Stimulated activated CD4-positive, alpha-beta T cell treated with anti-CD3 and anti-CD28 coated beads, Interleukin-12 subunit alpha, Interleukin-12 subunit beta, amount 100 ng/mL, for 24 hours (primary cell): ENCODE measurements at regions not wholly inside any gene's neighbourhood (a gene's known extent, or its start where the extent isn't known, plus 50 kb on each side); places are given as distances from the start of the nearest gene placed in this dataset.

Source experiments
- DNase-seq, 2 experiments: peaks; one replicate each; pipeline ENCODE4 v3.0.0-alpha.2; 2020; ENCODE audit warnings: low read depth in 2 of 2

- DNase-seq = no peak
Measured at GRCh38 chr5:125283372-125283771, 536.9 kb upstream of the ZNF608 start.

- DNase-seq = no peak
Measured at GRCh38 chr5:125286271-125286670, 539.8 kb upstream of the ZNF608 start.

- no peak for DNase-seq
Measured at GRCh38 chr5:125289606-125290005, 543.2 kb upstream of the ZNF608 start.

- no peak for DNase-seq
Measured at GRCh38 chr5:125290935-125291334, 544.5 kb upstream of the ZNF608 start.

- no peak for DNase-seq
Measured at GRCh38 chr5:125291447-125291846, 545.0 kb upstream of the ZNF608 start.

- DNase-seq = no peak
Measured at GRCh38 chr5:125293223-125293622, 546.8 kb upstream of the ZNF608 start.

- DNase-seq = no peak
Measured at GRCh38 chr5:125293726-125294125, 547.3 kb upstream of the ZNF608 start.

- DNase-seq = no peak
Measured at GRCh38 chr5:125294844-125295243, 548.4 kb upstream of the ZNF608 start.

GRCh38 chr5:125295405-125295872 lies 549.0 kb upstream of the ZNF608 start:
- DNase-seq = no peak

- no peak for DNase-seq
Measured at GRCh38 chr5:125298258-125298657, 551.8 kb upstream of the ZNF608 start.

GRCh38 chr5:125298746-125299379 lies 552.4 kb upstream of the ZNF608 start:
- DNase-seq = no peak

GRCh38 chr5:125301711-125302110 lies 555.3 kb upstream of the ZNF608 start:
- DNase-seq = no peak

- no peak for DNase-seq
Measured at GRCh38 chr5:125302577-125302976, 556.1 kb upstream of the ZNF608 start.

- no peak for DNase-seq
Measured at GRCh38 chr5:125306741-125307140, 560.3 kb upstream of the ZNF608 start.

GRCh38 chr5:125310749-125311148 lies 564.3 kb upstream of the ZNF608 start:
- no peak for DNase-seq

- no peak for DNase-seq
Measured at GRCh38 chr5:125311743-125312142, 565.3 kb upstream of the ZNF608 start.

GRCh38 chr5:125313555-125313954 lies 567.1 kb upstream of the ZNF608 start:
- no peak for DNase-seq

- DNase-seq = no peak
Measured at GRCh38 chr5:125315306-125315705, 568.9 kb upstream of the ZNF608 start.

- no peak for DNase-seq
Measured at GRCh38 chr5:125316391-125316790, 570.0 kb upstream of the ZNF608 start.

- DNase-seq = no peak
Measured at GRCh38 chr5:125316915-125317535, 570.6 kb upstream of the ZNF608 start.

- no peak for DNase-seq
Measured at GRCh38 chr5:125317536-125317995, 571.1 kb upstream of the ZNF608 start.

- no peak for DNase-seq
Measured at GRCh38 chr5:125321654-125322053, 575.2 kb upstream of the ZNF608 start.

GRCh38 chr5:125323613-125324012 lies 577.2 kb upstream of the ZNF608 start:
- DNase-seq = no peak
